ENCODE measurements at regions not wholly inside any gene's neighbourhood (a gene's known extent, or its start where the extent isn't known, plus 50 kb on each side); places are given as distances from the start of the nearest gene placed in this dataset.

GRCh38 chr10:31652038-31652437, 276.6 kb downstream of the ARHGAP12 start:
- TF ChIP-seq POLR2AphosphoS5 (IDR thresholded peaks at IDR 0.05; ENCODE audit: low read depth, low read length) (no peak), REST (IDR thresholded peaks at IDR 0.05; ENCODE audit: insufficient read depth in 1 of 2, low read depth in 2 of 2, low read length in 2 of 2) (no peak), TAF1 (IDR thresholded peaks at IDR 0.05; ENCODE audit: borderline replicate concordance, insufficient read depth, low read length) (no peak), SIN3A (IDR thresholded peaks at IDR 0.05; ENCODE audit: borderline replicate concordance, insufficient read depth, low read length) (no peak)

All from PFSK-1 (cell line).